AG09309 (cell line): ENCODE measurements at regions not wholly inside any gene's neighbourhood (a gene's known extent, or its start where the extent isn't known, plus 50 kb on each side); places are given as distances from the start of the nearest gene placed in this dataset.

Source experiments
- DNase-seq: peaks from one replicate; pipeline ENCODE4 v3.0.0-alpha.2; 2010; ENCODE audit warnings: low read depth
- H3K4me3 ChIP-seq: 2 replicates; pipeline ENCODE4 v1.5.1; 2011; ENCODE audit warnings: mild to moderate bottlenecking, low read depth, low read length, moderate library complexity; ENCODE audit not compliant: control insufficient read depth
- CTCF ChIP-seq: IDR thresholded peaks from 2 replicates; pipeline ENCODE4 v1.5.1; 2011; ENCODE audit warnings: mild to moderate bottlenecking, low read depth, low read length, inconsistent platforms; ENCODE audit not compliant: insufficient read depth, control insufficient read depth; ENCODE audit errors: missing control alignments

GRCh38 chr13:90673746-90674145 is 673.7 kb upstream of the MIR17HG start:
- H3K4me3 ChIP-seq = no peak overlapping the region
- DNase-seq = no peak
- no peak for TF ChIP-seq CTCF

GRCh38 chr13:90675129-90675528 is 672.4 kb upstream of the MIR17HG start:
- no peak for TF ChIP-seq CTCF
- no peak overlapping the region for H3K4me3 ChIP-seq
- no peak for DNase-seq

GRCh38 chr13:90680826-90681225 is 666.7 kb upstream of the MIR17HG start:
- no peak overlapping the region for H3K4me3 ChIP-seq
- no peak for DNase-seq
- no peak for TF ChIP-seq CTCF

- TF ChIP-seq CTCF = no peak
- H3K4me3 ChIP-seq = no peak overlapping the region
- DNase-seq = no peak
Observed at GRCh38 chr13:90683711-90684131, 663.8 kb upstream of the MIR17HG start.

GRCh38 chr13:90686442-90686841 is 661.0 kb upstream of the MIR17HG start:
- no peak for TF ChIP-seq CTCF
- peak; percentile 34 for DNase-seq
- H3K4me3 ChIP-seq = no peak overlapping the region

GRCh38 chr13:90689111-90689510 is 658.4 kb upstream of the MIR17HG start:
- no peak for DNase-seq
- TF ChIP-seq CTCF = no peak
- no peak overlapping the region for H3K4me3 ChIP-seq
